Panc1 (cell line): ENCODE measurements at regions not wholly inside any gene's neighbourhood (a gene's known extent, or its start where the extent isn't known, plus 50 kb on each side); places are given as distances from the start of the nearest gene placed in this dataset.

ENCODE experiments used
- POLR2AphosphoS5 ChIP-seq: IDR thresholded peaks from 2 replicates; pipeline ENCODE4 v1.6.1; 2012; ENCODE audit warnings: mild to moderate bottlenecking, low read depth, low read length, moderate library complexity
- TF ChIP-seq, protein P1 (sequence below): fragments of 450-650 bp; IDR thresholded peaks from 2 replicates; pipeline ENCODE4 v1.5.1; 2017; ENCODE audit warnings: mild to moderate bottlenecking

GRCh38 chr10:129165076-129165720 is 301.8 kb upstream of the MGMT start:
- TF ChIP-seq, protein P1, sequence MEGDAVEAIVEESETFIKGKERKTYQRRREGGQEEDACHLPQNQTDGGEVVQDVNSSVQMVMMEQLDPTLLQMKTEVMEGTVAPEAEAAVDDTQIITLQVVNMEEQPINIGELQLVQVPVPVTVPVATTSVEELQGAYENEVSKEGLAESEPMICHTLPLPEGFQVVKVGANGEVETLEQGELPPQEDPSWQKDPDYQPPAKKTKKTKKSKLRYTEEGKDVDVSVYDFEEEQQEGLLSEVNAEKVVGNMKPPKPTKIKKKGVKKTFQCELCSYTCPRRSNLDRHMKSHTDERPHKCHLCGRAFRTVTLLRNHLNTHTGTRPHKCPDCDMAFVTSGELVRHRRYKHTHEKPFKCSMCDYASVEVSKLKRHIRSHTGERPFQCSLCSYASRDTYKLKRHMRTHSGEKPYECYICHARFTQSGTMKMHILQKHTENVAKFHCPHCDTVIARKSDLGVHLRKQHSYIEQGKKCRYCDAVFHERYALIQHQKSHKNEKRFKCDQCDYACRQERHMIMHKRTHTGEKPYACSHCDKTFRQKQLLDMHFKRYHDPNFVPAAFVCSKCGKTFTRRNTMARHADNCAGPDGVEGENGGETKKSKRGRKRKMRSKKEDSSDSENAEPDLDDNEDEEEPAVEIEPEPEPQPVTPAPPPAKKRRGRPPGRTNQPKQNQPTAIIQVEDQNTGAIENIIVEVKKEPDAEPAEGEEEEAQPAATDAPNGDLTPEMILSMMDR: no peak
- no peak for TF ChIP-seq POLR2AphosphoS5
